DOHH2 (cell line): ENCODE measurements at regions not wholly inside any gene's neighbourhood (a gene's known extent, or its start where the extent isn't known, plus 50 kb on each side); places are given as distances from the start of the nearest gene placed in this dataset.

Source experiments
- H3F3A ChIP-seq: fragments of 200-600 bp; sonication (generic), shearing (Covaris generic); 2 replicates; pipeline ENCODE4 v1.6.0; 2016; ENCODE audit warnings: antibody characterized with exemption, mild to moderate bottlenecking; ENCODE audit not compliant: control insufficient read depth, insufficient read depth
- H3K27ac ChIP-seq: fragments of 200-600 bp; sonication (generic); 2 replicates; pipeline ENCODE4 v1.5.1; 2014; ENCODE audit warnings: low read depth, mild to moderate bottlenecking, low read length, moderate library complexity
- H3K27me3 ChIP-seq: fragments of 200-600 bp; sonication (generic); 2 replicates; pipeline ENCODE4 v1.6.1; 2014; ENCODE audit warnings: mild to moderate bottlenecking, low read length, mixed read lengths; ENCODE audit not compliant: control insufficient read depth
- H3K36me3 ChIP-seq: fragments of 200-600 bp; sonication (generic); 2 replicates; pipeline ENCODE4 v1.6.1; 2014; ENCODE audit warnings: mild to moderate bottlenecking, low read length, moderate library complexity, mixed read lengths; ENCODE audit not compliant: control insufficient read depth
- H3K4me1 ChIP-seq: fragments of 200-600 bp; sonication (generic); 2 replicates; pipeline ENCODE4 v1.6.1; 2014; ENCODE audit warnings: mild to moderate bottlenecking, low read length, mixed read lengths; ENCODE audit not compliant: control insufficient read depth
- H3K4me2 ChIP-seq: fragments of 200-600 bp; sonication (generic); 2 replicates; pipeline ENCODE4 v1.6.0; 2014; ENCODE audit warnings: mild to moderate bottlenecking, low read length, moderate library complexity
- H3K4me3 ChIP-seq: fragments of 200-600 bp; sonication (generic); 2 replicates; pipeline ENCODE4 v1.5.1; 2014; ENCODE audit warnings: mild to moderate bottlenecking, low read length, mixed read lengths
- H3K79me2 ChIP-seq: fragments of 200-600 bp; sonication (generic); 2 replicates; pipeline ENCODE4 v1.6.1; 2014; ENCODE audit warnings: mild to moderate bottlenecking, low read length, mixed read lengths; ENCODE audit not compliant: control insufficient read depth
- H3K9me2 ChIP-seq: fragments of 200-600 bp; sonication (generic); replicated peaks from 2 replicates; pipeline ENCODE4 v1.6.1; 2014; ENCODE audit warnings: mild to moderate bottlenecking, low read length, mixed read lengths; ENCODE audit not compliant: control insufficient read depth
- H3K9me3 ChIP-seq: fragments of 200-600 bp; sonication (generic); 2 replicates; pipeline ENCODE4 v1.6.1; 2014; ENCODE audit warnings: antibody characterized with exemption, low read length, mixed read lengths; ENCODE audit not compliant: control insufficient read depth, insufficient read depth
- H4K20me1 ChIP-seq: fragments of 200-600 bp; sonication (generic); 2 replicates; pipeline ENCODE4 v1.6.0; 2014; ENCODE audit warnings: low read depth, mild to moderate bottlenecking, antibody characterized with exemption, low read length, moderate library complexity; ENCODE audit not compliant: control insufficient read depth, insufficient read depth
- EZH2phosphoT487 ChIP-seq: fragments of 200-600 bp; sonication (generic); IDR thresholded peaks from 2 replicates; pipeline ENCODE4 v1.6.1; 2017; ENCODE audit warnings: borderline replicate concordance, mild to moderate bottlenecking, antibody characterized with exemption, low read length, moderate library complexity, mixed read lengths
- TF ChIP-seq, protein P1 (sequence below): fragments of 200-600 bp; sonication (generic); IDR thresholded peaks from one replicate; pipeline ENCODE4 v1.5.1; 2014; ENCODE audit warnings: antibody characterized with exemption, mild to moderate bottlenecking, low read depth, low read length; ENCODE audit not compliant: poor library complexity, severe bottlenecking

GRCh38 chr6:28725274-28725809 lies 198.4 kb downstream of the TRIM27 start:
- TF ChIP-seq, protein P1, sequence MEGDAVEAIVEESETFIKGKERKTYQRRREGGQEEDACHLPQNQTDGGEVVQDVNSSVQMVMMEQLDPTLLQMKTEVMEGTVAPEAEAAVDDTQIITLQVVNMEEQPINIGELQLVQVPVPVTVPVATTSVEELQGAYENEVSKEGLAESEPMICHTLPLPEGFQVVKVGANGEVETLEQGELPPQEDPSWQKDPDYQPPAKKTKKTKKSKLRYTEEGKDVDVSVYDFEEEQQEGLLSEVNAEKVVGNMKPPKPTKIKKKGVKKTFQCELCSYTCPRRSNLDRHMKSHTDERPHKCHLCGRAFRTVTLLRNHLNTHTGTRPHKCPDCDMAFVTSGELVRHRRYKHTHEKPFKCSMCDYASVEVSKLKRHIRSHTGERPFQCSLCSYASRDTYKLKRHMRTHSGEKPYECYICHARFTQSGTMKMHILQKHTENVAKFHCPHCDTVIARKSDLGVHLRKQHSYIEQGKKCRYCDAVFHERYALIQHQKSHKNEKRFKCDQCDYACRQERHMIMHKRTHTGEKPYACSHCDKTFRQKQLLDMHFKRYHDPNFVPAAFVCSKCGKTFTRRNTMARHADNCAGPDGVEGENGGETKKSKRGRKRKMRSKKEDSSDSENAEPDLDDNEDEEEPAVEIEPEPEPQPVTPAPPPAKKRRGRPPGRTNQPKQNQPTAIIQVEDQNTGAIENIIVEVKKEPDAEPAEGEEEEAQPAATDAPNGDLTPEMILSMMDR, result no peak
- TF ChIP-seq EZH2phosphoT487, result no peak
- H3K27me3 ChIP-seq, result no peaks in the 10 kb centered on the region
- no peaks in the 10 kb centered on the region for H3K9me3 ChIP-seq
- no peak overlapping the region for H3K4me3 ChIP-seq
- peaks cover 12% of the 10 kb centered on the region for H3K4me1 ChIP-seq
- H3F3A ChIP-seq, result no peaks in the 10 kb centered on the region
- H3K36me3 ChIP-seq, result no peaks in the 10 kb centered on the region
- H3K79me2 ChIP-seq, result no peaks in the 10 kb centered on the region
- no peaks in the 10 kb centered on the region for H4K20me1 ChIP-seq
- H3K27ac ChIP-seq, result no peak overlapping the region
- H3K9me2 ChIP-seq, result no peaks in the 10 kb centered on the region
- no peak overlapping the region for H3K4me2 ChIP-seq

DNA sequence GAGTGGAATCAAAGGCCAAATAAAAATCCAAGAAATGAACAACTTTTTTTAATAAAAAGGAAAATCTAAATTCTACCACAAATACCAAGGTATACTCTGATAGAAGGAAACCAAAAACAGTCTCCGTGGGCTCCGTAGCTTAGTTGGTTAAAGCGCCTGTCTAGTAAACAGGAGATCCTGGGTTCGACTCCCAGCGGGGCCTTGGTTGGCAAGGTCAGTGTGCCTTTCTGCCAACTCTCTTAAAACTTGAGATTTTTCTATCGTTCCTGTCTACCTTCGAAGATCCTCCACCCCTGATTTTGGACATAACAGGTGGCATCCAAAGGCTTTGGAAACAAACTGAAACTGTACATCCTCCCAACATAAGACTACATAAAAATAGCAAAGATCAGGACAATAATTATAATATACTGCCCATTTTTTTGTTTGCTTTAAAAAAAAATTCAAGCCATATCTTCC lies 197.9 kb downstream of the TRIM27 start:
- H3K4me3 ChIP-seq, result no peak overlapping the region
- H3F3A ChIP-seq, result no peaks in the 10 kb centered on the region
- no peaks in the 10 kb centered on the region for H3K9me2 ChIP-seq
- no peaks in the 10 kb centered on the region for H4K20me1 ChIP-seq
- H3K27ac ChIP-seq, result no peak overlapping the region
- no peaks in the 10 kb centered on the region for H3K27me3 ChIP-seq
- TF ChIP-seq EZH2phosphoT487, result no peak
- TF ChIP-seq, protein P1, result no peak
- H3K4me1 ChIP-seq, result peaks cover 12% of the 10 kb centered on the region
- no peaks in the 10 kb centered on the region for H3K36me3 ChIP-seq
- no peak overlapping the region for H3K4me2 ChIP-seq
- no peaks in the 10 kb centered on the region for H3K9me3 ChIP-seq
- H3K79me2 ChIP-seq, result no peaks in the 10 kb centered on the region

GRCh38 chr6:28726569-28727309 lies 197.0 kb downstream of the TRIM27 start:
- no peak for TF ChIP-seq EZH2phosphoT487
- TF ChIP-seq, protein P1, result no peak
- Histone ChIP-seq H3F3A (no peaks in the 10 kb centered on the region), H3K9me3 (no peaks in the 10 kb centered on the region), H3K4me1 (peaks cover 12% of the 10 kb centered on the region), H3K27ac (no peak overlapping the region), H3K79me2 (no peaks in the 10 kb centered on the region), H3K9me2 (no peaks in the 10 kb centered on the region), H3K27me3 (peaks cover 7% of the 10 kb centered on the region; the same call in 1 of the 2 replicates), H3K4me3 (no peak overlapping the region), H3K4me2 (no peak overlapping the region), H3K36me3 (no peaks in the 10 kb centered on the region), H4K20me1 (no peaks in the 10 kb centered on the region)
